Panc1 (cell line): ENCODE measurements at regions not wholly inside any gene's neighbourhood (a gene's known extent, or its start where the extent isn't known, plus 50 kb on each side); places are given as distances from the start of the nearest gene placed in this dataset.

Experiments
- ATAC-seq: fragments of 200-7000 bp; cut with Tn5 transposase; 2 replicates; pipeline ENCODE4 v1.9.1; 2020; ENCODE audit warnings: mild to moderate bottlenecking, moderate library complexity
- BruUV-seq: library from RNA; stranded (reverse); fragments of 400-500 nt; replicated peaks from 2 replicates; lab custom pipeline; 2021; lab: Mats Ljungman, UMichigan
- CTCF ChIA-PET: fragments of 300-600 bp; sonication (Branson Sonifier 250); formaldehyde crosslinking; loops from one replicate; lab custom pipeline; 2022; ENCODE audit warnings: antibody characterized with exemption; lab: Charles Lee
- POLR2A ChIA-PET: fragments of 300-600 bp; sonication (Branson Sonifier 250); formaldehyde crosslinking; loops from one replicate; lab custom pipeline; 2022; ENCODE audit warnings: antibody characterized with exemption; lab: Charles Lee
- DNase-seq: peaks from one replicate; pipeline ENCODE4 v3.0.0-alpha.2; 2010; ENCODE audit warnings: low read depth, low spot score
- H3K27ac ChIP-seq: 2 replicates; pipeline ENCODE4 v1.5.1; 2011; ENCODE audit warnings: mild to moderate bottlenecking, low read length, inconsistent platforms
- H3K27me3 ChIP-seq: fragments of 200-500 bp; sonication (Bioruptor generic); 2 replicates; pipeline ENCODE4 v1.6.0; 2014; ENCODE audit warnings: low read length, inconsistent platforms; ENCODE audit not compliant: control insufficient read depth, insufficient read depth
- H3K36me3 ChIP-seq: fragments of 200-500 bp; sonication (Bioruptor generic); 2 replicates; pipeline ENCODE4 v1.5.1; 2014; ENCODE audit warnings: inconsistent platforms, mild to moderate bottlenecking, low read length, moderate library complexity; ENCODE audit not compliant: control insufficient read depth, insufficient read depth
- H3K4me1 ChIP-seq: 2 replicates; pipeline ENCODE4 v1.5.1; 2011; ENCODE audit warnings: inconsistent platforms, mild to moderate bottlenecking, low read length, moderate library complexity; ENCODE audit not compliant: control insufficient read depth, insufficient read depth
- H3K4me3 ChIP-seq, 2 experiments: 2 replicates each; pipeline ENCODE4 v1.5.1; 2011 to 2012; ENCODE audit warnings: low read depth in 2 of 2, low read length in 2 of 2, mild to moderate bottlenecking in 2 of 2, inconsistent platforms in 1 of 2, moderate library complexity in 1 of 2
- H3K9me3 ChIP-seq: fragments of 200-500 bp; sonication (Bioruptor generic); 2 replicates; pipeline ENCODE4 v1.5.1; 2014; ENCODE audit warnings: low read depth, mild to moderate bottlenecking, inconsistent platforms, low read length, moderate library complexity; ENCODE audit not compliant: control insufficient read depth, insufficient read depth
- POLR2AphosphoS5 ChIP-seq: IDR thresholded peaks from 2 replicates; pipeline ENCODE4 v1.6.1; 2012; ENCODE audit warnings: mild to moderate bottlenecking, low read depth, low read length, moderate library complexity
- SIN3A ChIP-seq: IDR thresholded peaks from 2 replicates; pipeline ENCODE4 v1.6.1; 2012; ENCODE audit warnings: low read depth, mild to moderate bottlenecking, low read length, moderate library complexity, borderline replicate concordance; ENCODE audit not compliant: insufficient read depth
- TCF7L2 ChIP-seq: IDR thresholded peaks from 2 replicates; pipeline ENCODE4 v1.6.1; 2011; ENCODE audit warnings: mild to moderate bottlenecking, low read depth, low read length, inconsistent platforms
- in situ Hi-C: cut with HindIII; loops from 2 replicates; pipeline ENCODE4 v1.10.0; 2016; ENCODE audit warnings: low sequenced_read_pairs, low pct_unique_long_range_greater_than_20kb
- intact Hi-C: fragments of 100-400 bp; cut with micrococcal nuclease; formaldehyde crosslinking; loops from one replicate; pipeline ENCODE4 v1.10.0; 2022; ENCODE audit not compliant: unreplicated experiment
- TF ChIP-seq, protein P1 (sequence below), 2 experiments: IDR thresholded peaks; 2 replicates each; pipeline ENCODE4 v1.6.1; 2011 to 2012; ENCODE audit warnings: low read depth in 2 of 2, control low read depth in 1 of 2, low read length in 1 of 2, mild to moderate bottlenecking in 1 of 2, moderate library complexity in 1 of 2; ENCODE audit not compliant: insufficient read depth in 1 of 2
- TF ChIP-seq, protein P2 (sequence below): fragments of 450-650 bp; IDR thresholded peaks from 2 replicates; pipeline ENCODE4 v1.5.1; 2017; ENCODE audit warnings: mild to moderate bottlenecking

- Histone ChIP-seq H3K4me1 (peaks cover 17% of the 10 kb centered on the region), H3K36me3 (no peaks in the 10 kb centered on the region), H3K9me3 (no peaks in the 10 kb centered on the region), H3K27ac (peak overlapping the region; percentile 12; the same call in 1 of the 2 replicates), H3K27me3 (no peaks in the 10 kb centered on the region), H3K4me3 (no peak overlapping the region)
- DNase-seq (no peak), ATAC-seq (no peak)
- BruUV-seq, result no TSS peak
- TF ChIP-seq, protein P1, sequence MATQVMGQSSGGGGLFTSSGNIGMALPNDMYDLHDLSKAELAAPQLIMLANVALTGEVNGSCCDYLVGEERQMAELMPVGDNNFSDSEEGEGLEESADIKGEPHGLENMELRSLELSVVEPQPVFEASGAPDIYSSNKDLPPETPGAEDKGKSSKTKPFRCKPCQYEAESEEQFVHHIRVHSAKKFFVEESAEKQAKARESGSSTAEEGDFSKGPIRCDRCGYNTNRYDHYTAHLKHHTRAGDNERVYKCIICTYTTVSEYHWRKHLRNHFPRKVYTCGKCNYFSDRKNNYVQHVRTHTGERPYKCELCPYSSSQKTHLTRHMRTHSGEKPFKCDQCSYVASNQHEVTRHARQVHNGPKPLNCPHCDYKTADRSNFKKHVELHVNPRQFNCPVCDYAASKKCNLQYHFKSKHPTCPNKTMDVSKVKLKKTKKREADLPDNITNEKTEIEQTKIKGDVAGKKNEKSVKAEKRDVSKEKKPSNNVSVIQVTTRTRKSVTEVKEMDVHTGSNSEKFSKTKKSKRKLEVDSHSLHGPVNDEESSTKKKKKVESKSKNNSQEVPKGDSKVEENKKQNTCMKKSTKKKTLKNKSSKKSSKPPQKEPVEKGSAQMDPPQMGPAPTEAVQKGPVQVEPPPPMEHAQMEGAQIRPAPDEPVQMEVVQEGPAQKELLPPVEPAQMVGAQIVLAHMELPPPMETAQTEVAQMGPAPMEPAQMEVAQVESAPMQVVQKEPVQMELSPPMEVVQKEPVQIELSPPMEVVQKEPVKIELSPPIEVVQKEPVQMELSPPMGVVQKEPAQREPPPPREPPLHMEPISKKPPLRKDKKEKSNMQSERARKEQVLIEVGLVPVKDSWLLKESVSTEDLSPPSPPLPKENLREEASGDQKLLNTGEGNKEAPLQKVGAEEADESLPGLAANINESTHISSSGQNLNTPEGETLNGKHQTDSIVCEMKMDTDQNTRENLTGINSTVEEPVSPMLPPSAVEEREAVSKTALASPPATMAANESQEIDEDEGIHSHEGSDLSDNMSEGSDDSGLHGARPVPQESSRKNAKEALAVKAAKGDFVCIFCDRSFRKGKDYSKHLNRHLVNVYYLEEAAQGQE (IDR thresholded peaks at IDR 0.05; ENCODE audit: insufficient read depth in 1 of 2, low read depth in 2 of 2, low read length in 1 of 2), result no peak
- TF ChIP-seq SIN3A (no peak), TCF7L2 (no peak), POLR2AphosphoS5 (no peak)
- TF ChIP-seq, protein P2, sequence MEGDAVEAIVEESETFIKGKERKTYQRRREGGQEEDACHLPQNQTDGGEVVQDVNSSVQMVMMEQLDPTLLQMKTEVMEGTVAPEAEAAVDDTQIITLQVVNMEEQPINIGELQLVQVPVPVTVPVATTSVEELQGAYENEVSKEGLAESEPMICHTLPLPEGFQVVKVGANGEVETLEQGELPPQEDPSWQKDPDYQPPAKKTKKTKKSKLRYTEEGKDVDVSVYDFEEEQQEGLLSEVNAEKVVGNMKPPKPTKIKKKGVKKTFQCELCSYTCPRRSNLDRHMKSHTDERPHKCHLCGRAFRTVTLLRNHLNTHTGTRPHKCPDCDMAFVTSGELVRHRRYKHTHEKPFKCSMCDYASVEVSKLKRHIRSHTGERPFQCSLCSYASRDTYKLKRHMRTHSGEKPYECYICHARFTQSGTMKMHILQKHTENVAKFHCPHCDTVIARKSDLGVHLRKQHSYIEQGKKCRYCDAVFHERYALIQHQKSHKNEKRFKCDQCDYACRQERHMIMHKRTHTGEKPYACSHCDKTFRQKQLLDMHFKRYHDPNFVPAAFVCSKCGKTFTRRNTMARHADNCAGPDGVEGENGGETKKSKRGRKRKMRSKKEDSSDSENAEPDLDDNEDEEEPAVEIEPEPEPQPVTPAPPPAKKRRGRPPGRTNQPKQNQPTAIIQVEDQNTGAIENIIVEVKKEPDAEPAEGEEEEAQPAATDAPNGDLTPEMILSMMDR, result no peak
- intact Hi-C loops (no loop called here), in situ Hi-C loops (no loop called here)
- CTCF ChIA-PET, result no interaction called here
- POLR2A ChIA-PET, result no interaction called here
These were observed 183.3 kb downstream of the KCNRG start for GRCh38 chr13:50198508-50198907.

DNA sequence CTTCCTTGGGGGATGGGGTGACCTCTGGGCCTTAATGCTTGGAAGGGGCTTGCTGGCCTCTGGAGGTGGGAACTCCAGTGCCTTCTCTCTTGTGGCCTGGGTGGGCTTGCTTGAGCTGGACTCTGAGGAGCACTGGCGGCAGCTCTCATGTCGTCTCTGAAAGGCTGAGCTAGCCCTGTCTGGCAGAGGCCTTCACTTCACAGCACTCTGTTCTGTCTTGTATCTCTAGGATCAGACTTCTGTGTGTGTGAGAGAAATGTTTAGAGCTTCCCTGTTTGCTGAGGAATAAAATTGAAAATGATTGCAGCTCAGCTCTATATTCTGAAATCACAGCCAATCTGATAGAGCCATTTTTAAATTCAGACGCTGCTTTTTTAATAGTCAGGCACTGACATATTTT lies 185.3 kb downstream of the KCNRG start:
- DNase-seq (no peak), ATAC-seq (no peak)
- TF ChIP-seq, protein P1 (IDR thresholded peaks at IDR 0.05; ENCODE audit: insufficient read depth in 1 of 2, low read depth in 2 of 2, low read length in 1 of 2), result no peak
- no peak for TF ChIP-seq TCF7L2
- no peak for TF ChIP-seq SIN3A
- no peak for TF ChIP-seq POLR2AphosphoS5
- TF ChIP-seq, protein P2, result no peak
- in situ Hi-C loops, result no loop called here
- Histone ChIP-seq H3K27me3 (no peaks in the 10 kb centered on the region), H3K4me3 (no peak overlapping the region), H3K4me1 (peaks cover 17% of the 10 kb centered on the region), H3K27ac (peak overlapping the region; percentile 21; the same call in 1 of the 2 replicates), H3K9me3 (no peaks in the 10 kb centered on the region), H3K36me3 (no peaks in the 10 kb centered on the region)
- CTCF ChIA-PET, result no interaction called here
- POLR2A ChIA-PET, result interaction anchor here (0.6 to 0.9 kb wide), 2 partner anchors 12 to 22 kb away, joined by 3 to 4 read pairs; no protein-coding TSS in a partner anchor
- intact Hi-C loops, result no loop called here
- BruUV-seq, result no TSS peak
